GM12878 (cell line): ENCODE measurements at regions not wholly inside any gene's neighbourhood (a gene's known extent, or its start where the extent isn't known, plus 50 kb on each side); places are given as distances from the start of the nearest gene placed in this dataset.

Experiments used
- ATAC-seq: fragments of 200-7000 bp; cut with Tn5 transposase; 3 replicates; pipeline ENCODE4 v1.9.1; 2020; ENCODE audit warnings: mild to moderate bottlenecking, moderate library complexity
- BruUV-seq: library from RNA; stranded (reverse); fragments of 400-500 nt; replicated peaks from 2 replicates; lab custom pipeline; 2021; lab: Mats Ljungman, UMichigan
- CTCF ChIA-PET: fragments of 300-600 bp; sonication (Branson Sonifier 250); formaldehyde crosslinking; extraction: SDS; loops from one replicate; lab custom pipeline; 2021; ENCODE audit warnings: inconsistent platforms; lab: Yijun Ruan, JAX
- POLR2A ChIA-PET: fragments of 350-600 bp; formaldehyde crosslinking; extraction: SDS; loops from one replicate; lab custom pipeline; 2021; ENCODE audit warnings: inconsistent platforms; lab: Charles Lee
- RAD21 ChIA-PET: fragments of 300-600 bp; sonication (Branson Sonifier 250); formaldehyde crosslinking; loops from one replicate; lab custom pipeline; 2023; ENCODE audit warnings: antibody characterized with exemption; ENCODE audit not compliant: unreplicated experiment; lab: Charles Lee
- SMC1A ChIA-PET: fragments of 300-600 bp; sonication (Branson Sonifier 250); formaldehyde crosslinking; loops from one replicate; lab custom pipeline; 2023; ENCODE audit not compliant: unreplicated experiment, uncharacterized antibody; lab: Charles Lee
- DNase-seq: peaks from one replicate; pipeline ENCODE4 v3.0.0-alpha.2; 2011; ENCODE audit warnings: low read depth, low spot score
- FAIRE-seq: peaks from 3 replicates; lab custom pipeline; 2011; peaks lifted over from hg19 to GRCh38; lab: Jason Lieb, UNC
- H2AFZ ChIP-seq: 2 replicates; pipeline ENCODE4 v1.6.0; 2011; ENCODE audit warnings: low read depth, low read length, control low read depth; ENCODE audit not compliant: control insufficient read depth
- H3K27ac ChIP-seq: 2 replicates; pipeline ENCODE4 v1.5.1; 2011; ENCODE audit warnings: control low read depth; ENCODE audit not compliant: control insufficient read depth, insufficient read depth
- H3K27me3 ChIP-seq, 2 experiments: replicated peaks in 1 of 2; 2 replicates each; pipeline versions ENCODE4 v1.6.0 to v1.6.1; 2011; ENCODE audit warnings: low read length in 1 of 2; ENCODE audit not compliant: control insufficient read depth in 2 of 2, insufficient read depth in 2 of 2
- H3K36me3 ChIP-seq, 2 experiments: 2 replicates each; pipeline ENCODE4 v1.5.1; 2011; ENCODE audit warnings: low read length in 1 of 2; ENCODE audit not compliant: control insufficient read depth in 2 of 2, insufficient read depth in 2 of 2
- H3K4me1 ChIP-seq: 2 replicates; pipeline ENCODE4 v1.6.1; 2011; ENCODE audit warnings: mild to moderate bottlenecking, low read length, moderate library complexity, mixed read lengths; ENCODE audit not compliant: control insufficient read depth, insufficient read depth
- H3K4me2 ChIP-seq: 2 replicates; pipeline ENCODE4 v1.6.0; 2011; ENCODE audit warnings: control low read depth; ENCODE audit not compliant: control insufficient read depth, insufficient read depth
- H3K4me3 ChIP-seq: fragments of 200-600 bp; sonication (generic); 2 replicates; pipeline ENCODE4 v1.5.1; 2016
- H3K79me2 ChIP-seq: 2 replicates; pipeline ENCODE4 v1.6.0; 2011; ENCODE audit warnings: low read length; ENCODE audit not compliant: control insufficient read depth, insufficient read depth
- H3K9ac ChIP-seq: 2 replicates; pipeline ENCODE4 v1.8.0; 2011; ENCODE audit warnings: low read length, control low read depth, mixed read lengths; ENCODE audit not compliant: control insufficient read depth, insufficient read depth
- H3K9me3 ChIP-seq: replicated peaks from 3 replicates; pipeline ENCODE4 v1.5.1; 2011; ENCODE audit warnings: mild to moderate bottlenecking, low read length; ENCODE audit not compliant: control insufficient read depth, insufficient read depth
- H4K20me1 ChIP-seq: 2 replicates; pipeline ENCODE4 v1.6.0; 2011; ENCODE audit not compliant: control insufficient read depth, insufficient read depth
- BRCA1 ChIP-seq: IDR thresholded peaks from 2 replicates; pipeline ENCODE4 v1.6.1; 2011; ENCODE audit warnings: low read depth, low read length, improper control_type of control experiment
- FOXM1 ChIP-seq: IDR thresholded peaks from 2 replicates; pipeline ENCODE4 v1.6.1; 2012; ENCODE audit warnings: low read depth, mild to moderate bottlenecking, inconsistent platforms, low read length, moderate library complexity
- HDAC2 ChIP-seq: fragments of 200-600 bp; sonication (generic); IDR thresholded peaks from 2 replicates; pipeline ENCODE4 v1.6.1; 2017
- MEF2A ChIP-seq: IDR thresholded peaks from 2 replicates; pipeline ENCODE4 v1.6.1; 2011; ENCODE audit warnings: low read depth, mild to moderate bottlenecking, low read length, moderate library complexity; ENCODE audit not compliant: insufficient read depth
- NR2F1 ChIP-seq: fragments of 450-650 bp; conservative IDR thresholded peaks from 2 replicates; pipeline ENCODE4 v1.6.1; 2017; ENCODE audit warnings: mild to moderate bottlenecking
- SIX5 ChIP-seq: IDR thresholded peaks from 2 replicates; pipeline ENCODE4 v1.6.1; 2011; ENCODE audit warnings: mild to moderate bottlenecking, low read depth, low read length, moderate library complexity; ENCODE audit not compliant: severe bottlenecking
- TCF3 ChIP-seq: IDR thresholded peaks from 2 replicates; pipeline ENCODE4 v1.6.1; 2012; ENCODE audit warnings: low read depth, mild to moderate bottlenecking, low read length, borderline replicate concordance; ENCODE audit not compliant: insufficient read depth
- TCF7 ChIP-seq: IDR thresholded peaks from 2 replicates; pipeline ENCODE4 v1.6.1; 2014; ENCODE audit warnings: antibody characterized with exemption, borderline replicate concordance
- YY1 ChIP-seq: IDR thresholded peaks from 2 replicates; pipeline ENCODE4 v1.6.1; 2011; ENCODE audit warnings: low read depth, mild to moderate bottlenecking, low read length
- WGBS: methylation state at CpG from one replicate; pipeline ENCODE4 v1.1.6; 2016; ENCODE audit warnings: low lambda C conversion rate; ENCODE audit not compliant: insufficient replicate concordance, insufficient coverage; ENCODE audit errors: missing lambda C conversion rate; 5-methylcytosine and 5-hydroxymethylcytosine counted together
- in situ Hi-C: fragments of 300-500 bp; cut with MboI; formaldehyde crosslinking; loops from 9 replicates; pipeline ENCODE4 v1.14.3; 2018; ENCODE audit warnings: mixed read lengths
- intact Hi-C: fragments of 100-400 bp; cut with micrococcal nuclease; formaldehyde crosslinking; loops from one replicate; pipeline ENCODE4 v1.14.2; 2022; ENCODE audit not compliant: unreplicated experiment
- TF ChIP-seq, protein P1 (sequence below): IDR thresholded peaks from 2 replicates; pipeline ENCODE4 v1.6.1; 2011; ENCODE audit warnings: mild to moderate bottlenecking, low read depth, low read length, moderate library complexity; ENCODE audit not compliant: insufficient replicate concordance
- TF ChIP-seq, protein P2 (sequence below): IDR thresholded peaks from 2 replicates; pipeline ENCODE4 v1.6.1; 2011; ENCODE audit warnings: borderline replicate concordance, low read depth, mild to moderate bottlenecking, moderate library complexity, low read length; ENCODE audit not compliant: insufficient read depth, poor library complexity, severe bottlenecking
- TF ChIP-seq, protein P3 (sequence below): IDR thresholded peaks from 2 replicates; pipeline ENCODE4 v1.6.1; 2011; ENCODE audit warnings: borderline replicate concordance, low read depth, mild to moderate bottlenecking, moderate library complexity, mixed read lengths, low read length; ENCODE audit not compliant: insufficient read depth; ENCODE audit errors: extremely low read length

DNA sequence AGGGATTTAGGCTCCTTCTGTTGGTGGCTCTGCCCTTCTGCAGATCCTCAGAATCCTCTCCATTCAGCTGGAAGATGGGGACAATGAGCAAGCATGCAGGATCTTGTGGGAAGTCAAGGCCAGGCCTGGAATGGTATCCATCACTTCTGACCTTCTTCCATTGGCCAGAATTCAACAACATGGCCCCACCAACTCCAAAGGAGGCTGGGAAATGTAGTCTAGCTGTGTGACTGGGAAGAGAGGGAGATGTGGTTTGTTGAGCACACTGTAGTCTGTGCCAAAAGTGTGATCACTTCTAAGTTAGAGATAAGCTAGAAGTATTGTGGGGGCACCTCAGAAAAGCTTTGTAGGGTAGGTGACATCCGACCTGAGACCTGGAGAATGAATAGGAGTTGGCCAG, 60.4 kb upstream of the WNT4 start:
- FAIRE-seq (no peak), ATAC-seq (no peak), DNase-seq (no peak)
- Histone ChIP-seq H3K4me3 (no peak overlapping the region), H3K27me3 (peaks cover 0 to 5% of the 10 kb centered on the region in 2 experiments; a peak in 3 of 4 replicates), H3K4me2 (no peak overlapping the region), H3K4me1 (no peaks in the 10 kb centered on the region), H3K9ac (no peak overlapping the region), H3K36me3 (no peaks in the 10 kb centered on the region), H3K9me3 (no peaks in the 10 kb centered on the region), H3K27ac (no peak overlapping the region), H2AFZ (no peak overlapping the region), H4K20me1 (no peaks in the 10 kb centered on the region), H3K79me2 (no peaks in the 10 kb centered on the region)
- intact Hi-C loops: no loop called here
- no TSS peak for BruUV-seq
- POLR2A ChIA-PET: interaction anchor here (0.5 kb wide), 1 partner anchor 21 kb away, joined by 5 read pairs; no protein-coding TSS in a partner anchor
- WGBS: 0% methylated on average over 1 of the region's 1 CpG
- RAD21 ChIA-PET: no interaction called here
- TF ChIP-seq FOXM1 (no peak), SIX5 (peak; percentile 29), YY1 (0 out of 2 replicates have a peak, but pooled peaks have one; percentile 37)
- CTCF ChIA-PET: interaction anchor here (0.9 kb wide), 1 partner anchor 70 kb away, joined by 3 read pairs; no protein-coding TSS in a partner anchor
- in situ Hi-C loops: no loop called here
- SMC1A ChIA-PET: no interaction called here

DNA sequence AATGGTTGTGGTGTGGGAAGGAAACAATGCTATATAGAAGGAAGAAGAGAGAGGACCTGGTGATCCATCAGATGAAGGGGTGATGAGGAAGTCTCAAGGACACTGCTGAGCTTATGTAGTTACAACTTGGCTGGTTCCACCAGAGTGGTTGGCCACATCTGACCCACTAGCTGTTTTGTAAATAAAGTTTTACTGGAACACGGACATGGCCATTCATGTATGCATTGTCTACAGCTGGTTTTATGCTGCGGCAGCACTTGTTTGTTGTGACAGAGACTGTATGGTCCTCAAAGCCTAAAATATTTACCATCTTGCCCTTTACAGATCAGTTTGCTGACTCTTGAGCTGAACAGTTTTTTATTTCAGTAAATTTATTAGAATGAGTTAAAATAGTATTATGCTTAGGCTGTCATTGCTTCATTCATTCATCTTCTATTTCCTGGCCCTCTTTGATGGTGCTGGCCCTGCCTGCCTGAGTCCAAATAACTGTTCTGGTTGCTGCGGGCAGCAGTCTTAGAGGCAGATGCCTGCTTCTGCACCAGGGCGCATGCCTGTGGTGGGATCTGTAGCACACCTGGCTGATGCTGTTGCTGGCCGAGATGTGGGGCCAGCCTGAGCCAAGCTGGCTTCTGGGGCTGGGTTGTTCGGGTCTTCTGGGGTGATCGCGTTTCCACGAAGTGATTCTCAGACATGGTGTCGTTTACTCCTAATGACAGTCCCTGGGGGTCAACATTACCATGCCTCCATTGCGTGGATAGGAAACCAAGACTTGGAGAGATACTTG, 61.4 kb upstream of the WNT4 start:
- ChIA-PET RAD21 (no interaction called here), SMC1A (no interaction called here), POLR2A (no interaction called here), CTCF (interaction anchor here (0.9 kb wide), 1 partner anchor 71 kb away, joined by 3 read pairs; no protein-coding TSS in a partner anchor)
- H3K79me2 ChIP-seq: no peaks in the 10 kb centered on the region
- no peaks in the 10 kb centered on the region for H4K20me1 ChIP-seq
- 41% methylated on average over 11 of the region's 11 CpGs for WGBS
- no peaks in the 10 kb centered on the region for H3K36me3 ChIP-seq
- no peaks in the 10 kb centered on the region for H3K4me1 ChIP-seq
- in situ Hi-C loops (no loop called here), intact Hi-C loops (no loop called here)
- DNase-seq (no peak), FAIRE-seq (no peak), ATAC-seq (no peak)
- no peak overlapping the region for H2AFZ ChIP-seq
- H3K27me3 ChIP-seq: peaks cover 0 to 5% of the 10 kb centered on the region in 2 experiments; a peak in 3 of 4 replicates
- H3K4me3 ChIP-seq: no peak overlapping the region
- no peaks in the 10 kb centered on the region for H3K9me3 ChIP-seq
- no peak overlapping the region for H3K4me2 ChIP-seq
- H3K27ac ChIP-seq: no peak overlapping the region
- BruUV-seq: no TSS peak
- H3K9ac ChIP-seq: no peak overlapping the region
- TF ChIP-seq MEF2A (no peak), HDAC2 (no peak), TCF3 (no peak), BRCA1 (no peak), NR2F1 (no peak), TCF7 (no peak)
- TF ChIP-seq, protein P1, sequence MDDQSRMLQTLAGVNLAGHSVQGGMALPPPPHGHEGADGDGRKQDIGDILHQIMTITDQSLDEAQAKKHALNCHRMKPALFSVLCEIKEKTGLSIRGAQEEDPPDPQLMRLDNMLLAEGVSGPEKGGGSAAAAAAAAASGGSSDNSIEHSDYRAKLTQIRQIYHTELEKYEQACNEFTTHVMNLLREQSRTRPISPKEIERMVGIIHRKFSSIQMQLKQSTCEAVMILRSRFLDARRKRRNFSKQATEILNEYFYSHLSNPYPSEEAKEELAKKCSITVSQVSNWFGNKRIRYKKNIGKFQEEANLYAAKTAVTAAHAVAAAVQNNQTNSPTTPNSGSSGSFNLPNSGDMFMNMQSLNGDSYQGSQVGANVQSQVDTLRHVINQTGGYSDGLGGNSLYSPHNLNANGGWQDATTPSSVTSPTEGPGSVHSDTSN: no peak
- TF ChIP-seq, protein P2, sequence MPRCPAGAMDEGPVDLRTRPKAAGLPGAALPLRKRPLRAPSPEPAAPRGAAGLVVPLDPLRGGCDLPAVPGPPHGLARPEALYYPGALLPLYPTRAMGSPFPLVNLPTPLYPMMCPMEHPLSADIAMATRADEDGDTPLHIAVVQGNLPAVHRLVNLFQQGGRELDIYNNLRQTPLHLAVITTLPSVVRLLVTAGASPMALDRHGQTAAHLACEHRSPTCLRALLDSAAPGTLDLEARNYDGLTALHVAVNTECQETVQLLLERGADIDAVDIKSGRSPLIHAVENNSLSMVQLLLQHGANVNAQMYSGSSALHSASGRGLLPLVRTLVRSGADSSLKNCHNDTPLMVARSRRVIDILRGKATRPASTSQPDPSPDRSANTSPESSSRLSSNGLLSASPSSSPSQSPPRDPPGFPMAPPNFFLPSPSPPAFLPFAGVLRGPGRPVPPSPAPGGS: no peak
- TF ChIP-seq, protein P3, sequence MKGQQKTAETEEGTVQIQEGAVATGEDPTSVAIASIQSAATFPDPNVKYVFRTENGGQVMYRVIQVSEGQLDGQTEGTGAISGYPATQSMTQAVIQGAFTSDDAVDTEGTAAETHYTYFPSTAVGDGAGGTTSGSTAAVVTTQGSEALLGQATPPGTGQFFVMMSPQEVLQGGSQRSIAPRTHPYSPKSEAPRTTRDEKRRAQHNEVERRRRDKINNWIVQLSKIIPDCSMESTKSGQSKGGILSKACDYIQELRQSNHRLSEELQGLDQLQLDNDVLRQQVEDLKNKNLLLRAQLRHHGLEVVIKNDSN: no peak
